ENCODE measurements at regions not wholly inside any gene's neighbourhood (a gene's known extent, or its start where the extent isn't known, plus 50 kb on each side); places are given as distances from the start of the nearest gene placed in this dataset.
A peak's percentile ranks its signal among the peaks of the same experiment; 100 is the strongest.
"Not testable (repeated sequence)": the region's sequence is repeated elsewhere in the genome, so short reads cannot be mapped to it uniquely, and the experiment has no call there.

DNA sequence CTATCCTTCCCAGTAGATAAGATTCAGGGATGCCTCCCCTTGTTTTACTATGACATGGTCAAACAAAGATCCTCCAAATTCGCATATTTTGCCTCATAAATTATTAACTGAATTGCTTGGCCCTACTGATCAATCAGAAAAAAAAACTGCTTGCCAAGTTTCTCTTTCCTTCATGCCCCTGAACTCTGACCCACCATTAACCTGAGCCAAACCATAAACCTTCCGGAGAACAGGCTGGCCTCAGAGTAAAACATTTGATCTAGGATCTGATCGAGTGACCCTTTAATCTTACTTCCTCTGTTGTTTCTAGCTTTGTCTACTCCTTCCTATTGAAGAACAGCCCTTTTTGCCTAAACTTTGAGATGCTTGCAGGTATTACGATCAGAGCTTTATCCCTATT is 209.7 kb upstream of the FAM47A start:
- TF ChIP-seq EZH2 (IDR thresholded peaks at IDR 0.05; ENCODE audit: borderline replicate concordance) (no peak), EZH2phosphoT487 (IDR thresholded peaks at IDR 0.05; ENCODE audit: low read depth, severe bottlenecking, unreplicated experiment) (no peak)
- TF ChIP-seq, protein P1, sequence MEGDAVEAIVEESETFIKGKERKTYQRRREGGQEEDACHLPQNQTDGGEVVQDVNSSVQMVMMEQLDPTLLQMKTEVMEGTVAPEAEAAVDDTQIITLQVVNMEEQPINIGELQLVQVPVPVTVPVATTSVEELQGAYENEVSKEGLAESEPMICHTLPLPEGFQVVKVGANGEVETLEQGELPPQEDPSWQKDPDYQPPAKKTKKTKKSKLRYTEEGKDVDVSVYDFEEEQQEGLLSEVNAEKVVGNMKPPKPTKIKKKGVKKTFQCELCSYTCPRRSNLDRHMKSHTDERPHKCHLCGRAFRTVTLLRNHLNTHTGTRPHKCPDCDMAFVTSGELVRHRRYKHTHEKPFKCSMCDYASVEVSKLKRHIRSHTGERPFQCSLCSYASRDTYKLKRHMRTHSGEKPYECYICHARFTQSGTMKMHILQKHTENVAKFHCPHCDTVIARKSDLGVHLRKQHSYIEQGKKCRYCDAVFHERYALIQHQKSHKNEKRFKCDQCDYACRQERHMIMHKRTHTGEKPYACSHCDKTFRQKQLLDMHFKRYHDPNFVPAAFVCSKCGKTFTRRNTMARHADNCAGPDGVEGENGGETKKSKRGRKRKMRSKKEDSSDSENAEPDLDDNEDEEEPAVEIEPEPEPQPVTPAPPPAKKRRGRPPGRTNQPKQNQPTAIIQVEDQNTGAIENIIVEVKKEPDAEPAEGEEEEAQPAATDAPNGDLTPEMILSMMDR (IDR thresholded peaks at IDR 0.05; ENCODE audit: poor library complexity): no peak
- no peaks in the 10 kb centered on the region for H3K9me3 ChIP-seq (ENCODE audit: low read depth)
- no peak overlapping the region for H3K27ac ChIP-seq
- peak overlapping the region; percentile 19 for H3K4me2 ChIP-seq
- no peak overlapping the region for H3K4me3 ChIP-seq
- H3K9me2 ChIP-seq (replicated peaks; ENCODE audit: insufficient read depth): no peaks in the 10 kb centered on the region
- H4K20me1 ChIP-seq (ENCODE audit: insufficient read depth, poor library complexity, severe bottlenecking): no peaks in the 10 kb centered on the region
- H3K79me2 ChIP-seq: no peaks in the 10 kb centered on the region
- no peaks in the 10 kb centered on the region for H3K36me3 ChIP-seq (replicated peaks; ENCODE audit: insufficient read depth, low read depth)
- no peak overlapping the region for H2AFZ ChIP-seq
- 49% methylated on average over 4 of the region's 4 CpGs for WGBS (ENCODE audit: low lambda C conversion rate, missing lambda C conversion rate)
- H3K4me1 ChIP-seq (ENCODE audit: insufficient read depth): no peaks in the 10 kb centered on the region
- DNase-seq (ENCODE audit: low spot score): no peak
- H3K27me3 ChIP-seq: no peaks in the 10 kb centered on the region

DNA sequence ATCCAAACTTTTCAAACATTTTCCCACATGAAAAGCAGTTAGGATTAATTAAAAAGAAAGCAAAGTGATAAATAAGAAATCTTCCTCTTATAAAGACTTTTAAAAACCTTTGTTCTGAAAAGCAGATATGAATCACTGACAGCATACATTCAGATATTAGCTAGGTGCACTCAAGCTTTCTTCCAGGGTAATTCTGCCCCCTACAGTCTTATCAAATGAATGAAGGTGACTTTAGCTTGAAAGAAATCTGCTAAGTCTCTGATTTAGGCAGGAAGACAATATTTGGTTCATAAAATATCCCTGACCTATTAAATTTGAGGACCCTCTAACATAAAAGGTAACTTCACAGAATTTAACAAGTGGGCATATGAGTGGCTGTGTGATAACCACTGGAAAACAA is 209.1 kb upstream of the FAM47A start:
- no peaks in the 10 kb centered on the region for H3K27me3 ChIP-seq
- H3K4me2 ChIP-seq: no peak overlapping the region
- no peak overlapping the region for H2AFZ ChIP-seq
- H3K9me3 ChIP-seq (ENCODE audit: low read depth): no peaks in the 10 kb centered on the region
- no peaks in the 10 kb centered on the region for H3K36me3 ChIP-seq (replicated peaks; ENCODE audit: insufficient read depth, low read depth)
- H4K20me1 ChIP-seq (ENCODE audit: insufficient read depth, poor library complexity, severe bottlenecking): no peaks in the 10 kb centered on the region
- no peak overlapping the region for H3K4me3 ChIP-seq
- no peaks in the 10 kb centered on the region for H3K4me1 ChIP-seq (ENCODE audit: insufficient read depth)
- peak; percentile 7 for DNase-seq (ENCODE audit: low spot score)
- H3K27ac ChIP-seq: no peak overlapping the region
- TF ChIP-seq, protein P1 (IDR thresholded peaks at IDR 0.05; ENCODE audit: poor library complexity): peak; percentile 39
- no peak for TF ChIP-seq EZH2 (IDR thresholded peaks at IDR 0.05; ENCODE audit: borderline replicate concordance)
- H3K9me2 ChIP-seq (replicated peaks; ENCODE audit: insufficient read depth): no peaks in the 10 kb centered on the region
- no peaks in the 10 kb centered on the region for H3K79me2 ChIP-seq

DNA sequence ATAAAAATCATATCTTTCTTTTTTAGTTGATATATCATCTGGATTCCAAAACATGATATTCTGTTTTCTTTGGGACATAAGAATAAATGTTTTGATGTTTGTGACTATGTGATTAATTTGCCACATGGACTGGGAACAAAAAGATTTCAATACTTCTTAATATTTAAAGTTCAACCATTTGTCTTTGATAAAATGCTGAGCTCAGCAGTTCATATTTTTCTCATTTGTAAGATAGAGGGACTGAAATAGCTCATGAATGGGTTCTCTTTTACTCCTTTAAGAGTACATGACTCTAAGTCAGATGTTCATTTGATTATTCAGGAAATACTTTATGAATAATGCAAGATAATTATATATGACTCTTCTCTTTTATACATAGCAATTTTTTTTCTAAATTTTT is 205.9 kb upstream of the FAM47A start:
- H2AFZ ChIP-seq: no peak overlapping the region
- TF ChIP-seq, protein P1 (IDR thresholded peaks at IDR 0.05; ENCODE audit: poor library complexity): no peak
- no peak for TF ChIP-seq EZH2phosphoT487 (IDR thresholded peaks at IDR 0.05; ENCODE audit: low read depth, severe bottlenecking, unreplicated experiment)
- TF ChIP-seq EZH2 (IDR thresholded peaks at IDR 0.05; ENCODE audit: borderline replicate concordance): no peak
- no peaks in the 10 kb centered on the region for H3K4me1 ChIP-seq (ENCODE audit: insufficient read depth)
- H3K27me3 ChIP-seq: no peaks in the 10 kb centered on the region
- H3K36me3 ChIP-seq (replicated peaks; ENCODE audit: insufficient read depth, low read depth): no peaks in the 10 kb centered on the region
- H3K9me2 ChIP-seq (replicated peaks; ENCODE audit: insufficient read depth): no peaks in the 10 kb centered on the region
- H3K4me2 ChIP-seq: no peak overlapping the region
- no peaks in the 10 kb centered on the region for H3K79me2 ChIP-seq
- no peak overlapping the region for H3K27ac ChIP-seq
- no peaks in the 10 kb centered on the region for H3K9me3 ChIP-seq (ENCODE audit: low read depth)
- H3K4me3 ChIP-seq: no peak overlapping the region
- no peak for DNase-seq (ENCODE audit: low spot score)
- H4K20me1 ChIP-seq (ENCODE audit: insufficient read depth, poor library complexity, severe bottlenecking): no peaks in the 10 kb centered on the region

DNA sequence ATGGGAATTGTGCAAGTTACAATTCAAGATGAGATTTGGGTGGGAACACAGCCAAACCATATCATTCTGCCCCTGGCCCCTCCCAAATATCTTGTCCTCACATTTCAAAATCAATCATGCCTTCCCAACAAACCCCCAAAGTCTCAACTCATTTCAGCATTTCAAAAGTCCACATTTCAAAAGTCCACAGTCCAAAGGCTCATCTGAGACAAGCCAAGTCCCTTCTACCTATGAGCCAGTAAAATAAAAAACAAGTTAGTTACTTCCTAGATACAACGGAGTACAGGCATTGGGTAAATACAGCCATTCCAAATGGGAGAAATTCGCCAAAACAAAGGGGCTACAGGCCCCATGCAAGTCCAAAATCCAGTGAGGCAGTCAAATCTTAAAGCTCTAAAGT is 203.3 kb upstream of the FAM47A start:
- H3K4me1 ChIP-seq (ENCODE audit: insufficient read depth); H3K9me2 ChIP-seq (replicated peaks; ENCODE audit: insufficient read depth); DNase-seq (ENCODE audit: low spot score); H4K20me1 ChIP-seq (ENCODE audit: insufficient read depth, poor library complexity, severe bottlenecking); H3K79me2 ChIP-seq; H3K27ac ChIP-seq; H3K27me3 ChIP-seq; H3K4me2 ChIP-seq; H2AFZ ChIP-seq; H3K36me3 ChIP-seq (replicated peaks; ENCODE audit: insufficient read depth, low read depth); H3K9me3 ChIP-seq (ENCODE audit: low read depth); H3K4me3 ChIP-seq: not testable (repeated sequence)
- WGBS (ENCODE audit: low lambda C conversion rate, missing lambda C conversion rate): 94% methylated on average over 2 of the region's 2 CpGs

Measured in hepatocyte (in vitro differentiated cells).